IPS-18a (cell line): ENCODE measurements at regions not wholly inside any gene's neighbourhood (a gene's known extent, or its start where the extent isn't known, plus 50 kb on each side); places are given as distances from the start of the nearest gene placed in this dataset.

Experiments used
- H3K27ac ChIP-seq: one replicate; pipeline ENCODE4 v1.5.1; 2013; ENCODE audit warnings: low read length
- H3K27me3 ChIP-seq: one replicate; pipeline ENCODE4 v1.6.1; 2013; ENCODE audit warnings: mild to moderate bottlenecking, low read length; ENCODE audit not compliant: control insufficient read depth, insufficient read depth
- H3K36me3 ChIP-seq: one replicate; pipeline ENCODE4 v1.6.1; 2013; ENCODE audit warnings: low read depth, low read length; ENCODE audit not compliant: control insufficient read depth
- H3K4me1 ChIP-seq: one replicate; pipeline ENCODE4 v1.6.1; 2013; ENCODE audit warnings: low read depth, low read length; ENCODE audit not compliant: control insufficient read depth
- H3K4me3 ChIP-seq: one replicate; pipeline ENCODE4 v1.5.1; 2013; ENCODE audit warnings: low read length
- H3K9ac ChIP-seq: one replicate; pipeline ENCODE4 v1.6.1; 2013; ENCODE audit warnings: mild to moderate bottlenecking, low read length, moderate library complexity
- H3K9me3 ChIP-seq: one replicate; pipeline ENCODE4 v1.6.1; 2013; ENCODE audit warnings: low read depth, low read length; ENCODE audit not compliant: control insufficient read depth

GRCh38 chr7:106339513-106340246 is 54.9 kb upstream of the NAMPT start:
- Histone ChIP-seq H3K9ac (no peak overlapping the region), H3K27me3 (no peaks in the 10 kb centered on the region), H3K36me3 (no peaks in the 10 kb centered on the region), H3K9me3 (no peaks in the 10 kb centered on the region), H3K4me3 (no peak overlapping the region), H3K4me1 (no peaks in the 10 kb centered on the region), H3K27ac (no peak overlapping the region)

GRCh38 chr7:106337754-106338153 is 53.0 kb upstream of the NAMPT start:
- Histone ChIP-seq H3K36me3 (no peaks in the 10 kb centered on the region), H3K9ac (no peak overlapping the region), H3K27ac (no peak overlapping the region), H3K27me3 (no peaks in the 10 kb centered on the region), H3K9me3 (no peaks in the 10 kb centered on the region), H3K4me3 (no peak overlapping the region), H3K4me1 (no peaks in the 10 kb centered on the region)

- no peak overlapping the region for H3K27ac ChIP-seq
- no peaks in the 10 kb centered on the region for H3K4me1 ChIP-seq
- H3K9me3 ChIP-seq = no peaks in the 10 kb centered on the region
- H3K9ac ChIP-seq = no peak overlapping the region
- H3K36me3 ChIP-seq = no peaks in the 10 kb centered on the region
- no peak overlapping the region for H3K4me3 ChIP-seq
- H3K27me3 ChIP-seq = no peaks in the 10 kb centered on the region
Measured at GRCh38 chr7:106335814-106336213, 51.0 kb upstream of the NAMPT start.
